HCT116 (cell line): ENCODE measurements at regions not wholly inside any gene's neighbourhood (a gene's known extent, or its start where the extent isn't known, plus 50 kb on each side); places are given as distances from the start of the nearest gene placed in this dataset.

Experiments
- ATAC-seq: fragments of 200-7000 bp; cut with Tn5 transposase; 2 replicates; pipeline ENCODE4 v1.9.1; 2020; ENCODE audit warnings: mild to moderate bottlenecking, moderate library complexity
- BruUV-seq: library from RNA; stranded (reverse); fragments of 400-500 nt; replicated peaks from 2 replicates; lab custom pipeline; 2021; lab: Mats Ljungman, UMichigan
- CTCF ChIA-PET: fragments of 300-600 bp; sonication (Branson Sonifier 250); formaldehyde crosslinking; loops from one replicate; lab custom pipeline; 2021; ENCODE audit warnings: antibody characterized with exemption; lab: Charles Lee
- POLR2A ChIA-PET: fragments of 300-600, 350-600 bp; sonication (Branson Sonifier 250); formaldehyde crosslinking; loops from one replicate; lab custom pipeline; 2021; ENCODE audit warnings: antibody characterized with exemption; lab: Charles Lee
- RAD21 ChIA-PET, 2 experiments: fragments of 300-600 bp; sonication (Branson Sonifier 250); formaldehyde crosslinking; loops; one replicate each; lab custom pipeline; 2023; ENCODE audit warnings: low total read pairs in 2 of 2; ENCODE audit not compliant: uncharacterized antibody in 2 of 2, unreplicated experiment in 2 of 2, low non-redundant PET in 1 of 2; lab: Charles Lee
- DNase-seq: peaks from one replicate; pipeline ENCODE4 v3.0.0-alpha.2; 2010; ENCODE audit warnings: low read depth, low spot score
- H2AFZ ChIP-seq: fragments of 200-600 bp; shearing (Covaris generic), sonication (generic); 2 replicates; pipeline ENCODE4 v1.6.1; 2017; ENCODE audit warnings: low read depth, mixed run types, mixed read lengths, antibody characterized with exemption, low read length; ENCODE audit not compliant: poor library complexity, severe bottlenecking
- H3K27ac ChIP-seq: 2 replicates; pipeline ENCODE4 v1.5.1; 2012; ENCODE audit warnings: low read depth, low read length
- H3K27me3 ChIP-seq: fragments of 200-600 bp; sonication (generic); 2 replicates; pipeline ENCODE4 v1.6.1; 2016; ENCODE audit warnings: mixed run types, low read length, mixed read lengths; ENCODE audit not compliant: insufficient read depth
- H3K36me3 ChIP-seq, 2 experiments: fragments of 200-500 bp in 1 of 2; fragments of 200-600 bp in 1 of 2; sonication (Bioruptor generic) in 1 of 2; sonication (generic) in 1 of 2; 2 replicates each; pipeline versions ENCODE4 v1.5.1 to v1.6.1; 2014 to 2016; ENCODE audit warnings: low read length in 2 of 2, inconsistent platforms in 1 of 2, mixed read lengths in 1 of 2, mixed run types in 1 of 2; ENCODE audit not compliant: insufficient read depth in 2 of 2, control insufficient read depth in 1 of 2
- H3K4me1 ChIP-seq, 2 experiments: fragments of 200-600 bp in 1 of 2; sonication (generic) in 1 of 2; 2 replicates each; pipeline versions ENCODE4 v1.5.1 to v1.6.1; 2012 to 2017; ENCODE audit warnings: low read length in 2 of 2, inconsistent platforms in 1 of 2, mild to moderate bottlenecking in 1 of 2, mixed read lengths in 1 of 2, mixed run types in 1 of 2, moderate library complexity in 1 of 2; ENCODE audit not compliant: insufficient read depth in 2 of 2, control insufficient read depth in 1 of 2
- H3K4me2 ChIP-seq: fragments of 200-600 bp; sonication (generic); 2 replicates; pipeline ENCODE4 v1.6.1; 2017; ENCODE audit warnings: mixed run types, low read length, mixed read lengths
- H3K4me3 ChIP-seq, 2 experiments: fragments of 200-600 bp in 1 of 2; sonication (generic) in 1 of 2; replicated peaks in 1 of 2; 2 replicates each; pipeline ENCODE4 v1.5.1; 2011 to 2016; ENCODE audit warnings: low read length in 2 of 2, control low read depth in 1 of 2, low read depth in 1 of 2, mild to moderate bottlenecking in 1 of 2, mixed read lengths in 1 of 2, mixed run types in 1 of 2
- H3K79me2 ChIP-seq: fragments of 200-600 bp; sonication (generic); 2 replicates; pipeline ENCODE4 v1.6.1; 2017; ENCODE audit warnings: mild to moderate bottlenecking, mixed run types, low read length, moderate library complexity, mixed read lengths; ENCODE audit not compliant: insufficient read depth
- H3K9ac ChIP-seq: fragments of 200-600 bp; sonication (generic); 2 replicates; pipeline ENCODE4 v1.6.1; 2016; ENCODE audit warnings: low read length, mixed read lengths
- H3K9me2 ChIP-seq: fragments of 200-600 bp; sonication (generic), shearing (Covaris generic); 2 replicates; pipeline ENCODE4 v1.6.1; 2017; ENCODE audit warnings: mixed run types, mild to moderate bottlenecking, moderate library complexity; ENCODE audit not compliant: insufficient read depth
- H3K9me3 ChIP-seq, 2 experiments: fragments of 200-500 bp in 1 of 2; fragments of 200-600 bp in 1 of 2; sonication (Bioruptor generic) in 1 of 2; sonication (generic) in 1 of 2; 2 replicates each; pipeline ENCODE4 v1.6.1; 2014 to 2017; ENCODE audit warnings: low read length in 2 of 2, mixed read lengths in 2 of 2, inconsistent platforms in 1 of 2, low read depth in 1 of 2, mild to moderate bottlenecking in 1 of 2, mixed run types in 1 of 2, moderate library complexity in 1 of 2; ENCODE audit not compliant: control insufficient read depth in 1 of 2, insufficient read depth in 1 of 2
- H4K20me1 ChIP-seq: fragments of 200-600 bp; sonication (generic), shearing (Covaris generic); 2 replicates; pipeline ENCODE4 v1.6.1; 2017; ENCODE audit warnings: mixed run types, mild to moderate bottlenecking, moderate library complexity; ENCODE audit not compliant: insufficient read depth
- ATF3 ChIP-seq: IDR thresholded peaks from 2 replicates; pipeline ENCODE4 v1.6.1; 2012
- CEBPB ChIP-seq: IDR thresholded peaks from 2 replicates; pipeline ENCODE4 v1.6.1; 2012; ENCODE audit warnings: low read depth
- CTCF ChIP-seq, 3 experiments: fragments of 200-600 bp in 1 of 3; sonication (generic) in 1 of 3; IDR thresholded peaks in 2 of 3; conservative IDR thresholded peaks in 1 of 3; 2 replicates each; pipeline ENCODE4 v1.5.1; 2012 to 2017; ENCODE audit warnings: low read depth in 2 of 3, low read length in 2 of 3, antibody characterized with exemption in 1 of 3, borderline replicate concordance in 1 of 3, control low read depth in 1 of 3, mild to moderate bottlenecking in 1 of 3, mixed read lengths in 1 of 3, mixed run types in 1 of 3, moderate library complexity in 1 of 3; ENCODE audit not compliant: insufficient read depth in 1 of 3
- EGR1 ChIP-seq: IDR thresholded peaks from 2 replicates; pipeline ENCODE4 v1.6.1; 2012; ENCODE audit warnings: low read depth
- ELF1 ChIP-seq: IDR thresholded peaks from 2 replicates; pipeline ENCODE4 v1.6.1; 2012; ENCODE audit warnings: low read depth, borderline replicate concordance
- EZH2 ChIP-seq: fragments of 200-600 bp; sonication (generic); IDR thresholded peaks from 2 replicates; pipeline ENCODE4 v1.6.1; 2017; ENCODE audit warnings: antibody characterized with exemption, mixed run types
- JUND ChIP-seq: IDR thresholded peaks from 2 replicates; pipeline ENCODE4 v1.6.1; 2012
- MAX ChIP-seq: IDR thresholded peaks from 2 replicates; pipeline ENCODE4 v1.6.1; 2012
- POLR2A ChIP-seq: IDR thresholded peaks from 2 replicates; pipeline ENCODE4 v1.7.0; 2011; ENCODE audit warnings: borderline replicate concordance; ENCODE audit not compliant: insufficient read depth, insufficient read length; ENCODE audit errors: extremely low read depth
- RAD21 ChIP-seq: IDR thresholded peaks from 2 replicates; pipeline ENCODE4 v1.6.1; 2012; ENCODE audit warnings: low read depth, mild to moderate bottlenecking
- REST ChIP-seq: IDR thresholded peaks from 2 replicates; pipeline ENCODE4 v1.6.1; 2012; ENCODE audit warnings: low read depth
- SIN3A ChIP-seq: IDR thresholded peaks from 2 replicates; pipeline ENCODE4 v1.6.1; 2012; ENCODE audit warnings: low read depth
- SP1 ChIP-seq: IDR thresholded peaks from 2 replicates; pipeline ENCODE4 v1.6.1; 2012; ENCODE audit warnings: low read depth
- SRF ChIP-seq: IDR thresholded peaks from 2 replicates; pipeline ENCODE4 v1.6.1; 2012; ENCODE audit warnings: low read depth
- TCF7L2 ChIP-seq: IDR thresholded peaks from 2 replicates; pipeline ENCODE4 v1.7.0; 2011; ENCODE audit warnings: borderline replicate concordance, inconsistent platforms; ENCODE audit not compliant: insufficient read depth, insufficient read length; ENCODE audit errors: extremely low read depth
- ZBTB33 ChIP-seq: IDR thresholded peaks from 2 replicates; pipeline ENCODE4 v1.6.1; 2011; ENCODE audit warnings: mild to moderate bottlenecking, low read length, moderate library complexity; ENCODE audit not compliant: insufficient replicate concordance; ENCODE audit errors: extremely low read depth
- ZFX ChIP-seq: fragments of 450-650 bp; IDR thresholded peaks from 2 replicates; pipeline ENCODE4 v1.6.1; 2017
- intact Hi-C: fragments of 100-400 bp; cut with micrococcal nuclease; formaldehyde crosslinking; loops from 2 replicates; pipeline ENCODE4 v1.10.0; 2022

- no peak overlapping the region for H3K4me3 ChIP-seq
- H3K27ac ChIP-seq = no peak overlapping the region
- no peaks in the 10 kb centered on the region for H4K20me1 ChIP-seq
- H3K79me2 ChIP-seq = no peaks in the 10 kb centered on the region
- no peak overlapping the region for H2AFZ ChIP-seq
- RAD21 ChIA-PET = no interaction called here
- intact Hi-C loops = no loop called here
- CTCF ChIA-PET = no interaction called here
- ATAC-seq (no peak), DNase-seq (no peak)
- TF ChIP-seq SIN3A (no peak), EZH2 (no peak), ZFX (no peak), ZBTB33 (no peak), RAD21 (no peak), EGR1 (no peak), SP1 (no peak), SRF (no peak), JUND (no peak), REST (no peak), CEBPB (no peak), CTCF (IDR thresholded peaks at IDR 0.05 in 2 of 3, conservative IDR thresholded peaks at IDR 0.05 in 1 of 3; ENCODE audit: borderline replicate concordance in 1 of 3, insufficient read depth in 1 of 3, low read depth in 2 of 3, low read length in 2 of 3) (no peak), POLR2A (no peak), ELF1 (no peak), TCF7L2 (no peak), MAX (no peak), ATF3 (no peak)
- H3K9me2 ChIP-seq = no peaks in the 10 kb centered on the region
- H3K4me2 ChIP-seq = no peak overlapping the region
- H3K27me3 ChIP-seq = no peaks in the 10 kb centered on the region
- BruUV-seq = no TSS peak
- no peaks in the 10 kb centered on the region for H3K36me3 ChIP-seq
- POLR2A ChIA-PET = interaction anchor here (1.2 kb wide), 1 partner anchor 8 kb away, joined by 3 read pairs; no protein-coding TSS in a partner anchor
- H3K9me3 ChIP-seq = peaks cover 0 to 7% of the 10 kb centered on the region in 2 experiments; a peak in 1 of 4 replicates
- peaks cover 9 to 59% of the 10 kb centered on the region in 2 experiments for H3K4me1 ChIP-seq
- H3K9ac ChIP-seq = no peak overlapping the region
Observed at GRCh38 chr1:94614996-94615395, 73.4 kb upstream of the F3 start.
